ENCODE measurements at regions not wholly inside any gene's neighbourhood (a gene's known extent, or its start where the extent isn't known, plus 50 kb on each side); places are given as distances from the start of the nearest gene placed in this dataset.

- no peaks in the 10 kb centered on the region for H3K36me3 ChIP-seq
- intact Hi-C loops (cut with DNase I), result no loop called here
- DNase-seq (no peak), ATAC-seq (no peak)
- H3K4me1 ChIP-seq, result no peaks in the 10 kb centered on the region
- no peak overlapping the region for H3K4me3 ChIP-seq
- H3K27ac ChIP-seq, result no peak overlapping the region
- no peak for TF ChIP-seq CTCF (IDR thresholded peaks at IDR 0.05)
- H3K27me3 ChIP-seq, result peaks cover 2 to 59% of the 10 kb centered on the region in 2 donors
- H3K9me3 ChIP-seq, result no peaks in the 10 kb centered on the region
These were observed 53.3 kb downstream of the FOXD1 start for GRCh38 chr5:73395256-73395655.

- no peak for DNase-seq
- no peak for ATAC-seq
- TF ChIP-seq CTCF (IDR thresholded peaks at IDR 0.05), result no peak
- no peaks in the 10 kb centered on the region for H3K9me3 ChIP-seq
- no peaks in the 10 kb centered on the region for H3K36me3 ChIP-seq
- H3K4me3 ChIP-seq, result no peak overlapping the region
- no peaks in the 10 kb centered on the region for H3K4me1 ChIP-seq
- peaks cover 0 to 52% of the 10 kb centered on the region in 2 donors for H3K27me3 ChIP-seq
- no peak overlapping the region for H3K27ac ChIP-seq
- intact Hi-C loops (cut with DNase I), result no loop called here
These were observed 54.0 kb downstream of the FOXD1 start for GRCh38 chr5:73394610-73395009.

- Histone ChIP-seq H3K36me3 (no peaks in the 10 kb centered on the region), H3K27ac (no peak overlapping the region), H3K27me3 (peaks cover 0 to 56% of the 10 kb centered on the region in 2 donors), H3K4me3 (no peak overlapping the region), H3K9me3 (no peaks in the 10 kb centered on the region), H3K4me1 (no peaks in the 10 kb centered on the region)
- intact Hi-C loops (cut with DNase I), result no loop called here
- TF ChIP-seq CTCF (IDR thresholded peaks at IDR 0.05), result no peak
- DNase-seq (no peak), ATAC-seq (no peak)
These were observed 54.7 kb downstream of the FOXD1 start for GRCh38 chr5:73393611-73394489.

- ATAC-seq, result no peak
- intact Hi-C loops (cut with DNase I), result no loop called here
- no peak overlapping the region for H3K27ac ChIP-seq
- no peak for TF ChIP-seq CTCF (IDR thresholded peaks at IDR 0.05)
- no peak overlapping the region for H3K4me3 ChIP-seq
- no peaks in the 10 kb centered on the region for H3K9me3 ChIP-seq
- DNase-seq, result no peak
- no peaks in the 10 kb centered on the region for H3K4me1 ChIP-seq
- H3K27me3 ChIP-seq, result peaks cover 2 to 52% of the 10 kb centered on the region in 2 donors
- H3K36me3 ChIP-seq, result no peaks in the 10 kb centered on the region
These were observed 55.8 kb downstream of the FOXD1 start for GRCh38 chr5:73392775-73393174.

- intact Hi-C loops (cut with DNase I), result no loop called here
- Histone ChIP-seq H3K9me3 (no peaks in the 10 kb centered on the region), H3K27me3 (peaks cover 2 to 39% of the 10 kb centered on the region in 2 donors), H3K4me1 (no peaks in the 10 kb centered on the region), H3K4me3 (no peak overlapping the region), H3K27ac (no peak overlapping the region), H3K36me3 (no peaks in the 10 kb centered on the region)
- ATAC-seq (no peak), DNase-seq (no peak)
- no peak for TF ChIP-seq CTCF (IDR thresholded peaks at IDR 0.05)
These were observed 57.1 kb downstream of the FOXD1 start for GRCh38 chr5:73391441-73391881.
